ENCODE measurements at regions not wholly inside any gene's neighbourhood (a gene's known extent, or its start where the extent isn't known, plus 50 kb on each side); places are given as distances from the start of the nearest gene placed in this dataset.
"Not testable (repeated sequence)": the region's sequence is repeated elsewhere in the genome, so short reads cannot be mapped to it uniquely, and the experiment has no call there.

GRCh38 chr2:2791031-2791430 lies 460.0 kb upstream of the MYT1L start:
- Mint-ChIP-seq H3K4me3 (no peak overlapping the region), H3K4me1 (no peaks in the 10 kb centered on the region), H3K9me3 (no peaks in the 10 kb centered on the region), H3K27ac (ENCODE audit: low read depth) (no peak overlapping the region), H3K27me3 (peaks cover 16% of the 10 kb centered on the region), H3K36me3 (ENCODE audit: insufficient read depth) (no peaks in the 10 kb centered on the region)
- no peak for DNase-seq (ENCODE audit: low spot score in 2 of 2)
- no peak for ATAC-seq (replicated peaks; ENCODE audit: extremely low read depth, poor library complexity, severe bottlenecking)

GRCh38 chr2:2788076-2788475 lies 457.0 kb upstream of the MYT1L start:
- H3K27ac Mint-ChIP-seq (ENCODE audit: low read depth), result no peak overlapping the region
- no peaks in the 10 kb centered on the region for H3K36me3 Mint-ChIP-seq (ENCODE audit: insufficient read depth)
- peaks cover 7% of the 10 kb centered on the region for H3K27me3 Mint-ChIP-seq
- peaks cover 6% of the 10 kb centered on the region for H3K9me3 Mint-ChIP-seq
- no peaks in the 10 kb centered on the region for H3K4me1 Mint-ChIP-seq
- no peak for DNase-seq (ENCODE audit: low spot score in 2 of 2)
- no peak overlapping the region for H3K4me3 Mint-ChIP-seq
- ATAC-seq (replicated peaks; ENCODE audit: extremely low read depth, poor library complexity, severe bottlenecking), result no peak

GRCh38 chr2:2787301-2787907 lies 456.3 kb upstream of the MYT1L start:
- Mint-ChIP-seq H3K36me3 (ENCODE audit: insufficient read depth) (no peaks in the 10 kb centered on the region), H3K9me3 (peaks cover 6% of the 10 kb centered on the region), H3K4me3 (no peak overlapping the region), H3K27me3 (peaks cover 5% of the 10 kb centered on the region), H3K27ac (ENCODE audit: low read depth) (no peak overlapping the region), H3K4me1 (no peaks in the 10 kb centered on the region)
- ATAC-seq (replicated peaks; ENCODE audit: extremely low read depth, poor library complexity, severe bottlenecking) (no peak), DNase-seq (ENCODE audit: low spot score in 2 of 2) (no peak)

GRCh38 chr2:2782007-2782406 lies 450.9 kb upstream of the MYT1L start:
- H3K4me3 Mint-ChIP-seq, result no peak overlapping the region
- ATAC-seq (replicated peaks; ENCODE audit: extremely low read depth, poor library complexity, severe bottlenecking) (no peak), DNase-seq (ENCODE audit: low spot score in 2 of 2) (no peak)
- H3K27ac Mint-ChIP-seq (ENCODE audit: low read depth), result no peak overlapping the region
- no peaks in the 10 kb centered on the region for H3K36me3 Mint-ChIP-seq (ENCODE audit: insufficient read depth)
- no peaks in the 10 kb centered on the region for H3K27me3 Mint-ChIP-seq
- no peaks in the 10 kb centered on the region for H3K4me1 Mint-ChIP-seq
- H3K9me3 Mint-ChIP-seq, result peaks cover 27% of the 10 kb centered on the region

GRCh38 chr2:2779727-2780126 lies 448.7 kb upstream of the MYT1L start:
- DNase-seq (ENCODE audit: low spot score in 2 of 2) (no peak), ATAC-seq (replicated peaks; ENCODE audit: extremely low read depth, poor library complexity, severe bottlenecking) (no peak)
- no peaks in the 10 kb centered on the region for H3K27me3 Mint-ChIP-seq
- H3K4me1 Mint-ChIP-seq, result no peaks in the 10 kb centered on the region
- no peak overlapping the region for H3K27ac Mint-ChIP-seq (ENCODE audit: low read depth)
- H3K36me3 Mint-ChIP-seq (ENCODE audit: insufficient read depth), result no peaks in the 10 kb centered on the region
- H3K9me3 Mint-ChIP-seq, result peaks cover 32% of the 10 kb centered on the region
- no peak overlapping the region for H3K4me3 Mint-ChIP-seq

GRCh38 chr2:2777876-2778275 lies 446.8 kb upstream of the MYT1L start:
- H3K27ac Mint-ChIP-seq (ENCODE audit: low read depth), result no peak overlapping the region
- no peaks in the 10 kb centered on the region for H3K4me1 Mint-ChIP-seq
- H3K9me3 Mint-ChIP-seq, result peaks cover 26% of the 10 kb centered on the region
- no peak for DNase-seq (ENCODE audit: low spot score in 2 of 2)
- no peaks in the 10 kb centered on the region for H3K27me3 Mint-ChIP-seq
- H3K4me3 Mint-ChIP-seq, result no peak overlapping the region
- H3K36me3 Mint-ChIP-seq (ENCODE audit: insufficient read depth), result no peaks in the 10 kb centered on the region
- ATAC-seq (replicated peaks; ENCODE audit: extremely low read depth, poor library complexity, severe bottlenecking), result no peak

GRCh38 chr2:2777213-2777612 lies 446.1 kb upstream of the MYT1L start:
- DNase-seq (ENCODE audit: low spot score in 2 of 2) (no peak), ATAC-seq (replicated peaks; ENCODE audit: extremely low read depth, poor library complexity, severe bottlenecking) (no peak)
- Mint-ChIP-seq H3K36me3 (ENCODE audit: insufficient read depth) (no peaks in the 10 kb centered on the region), H3K4me3 (no peak overlapping the region), H3K27ac (ENCODE audit: low read depth) (no peak overlapping the region), H3K9me3 (peaks cover 26% of the 10 kb centered on the region), H3K4me1 (no peaks in the 10 kb centered on the region), H3K27me3 (no peaks in the 10 kb centered on the region)

- Mint-ChIP-seq H3K9me3 (peaks cover 12% of the 10 kb centered on the region), H3K27me3 (no peaks in the 10 kb centered on the region), H3K27ac (ENCODE audit: low read depth) (no peak overlapping the region), H3K4me3 (no peak overlapping the region), H3K4me1 (no peaks in the 10 kb centered on the region), H3K36me3 (ENCODE audit: insufficient read depth) (no peaks in the 10 kb centered on the region)
- ATAC-seq (replicated peaks; ENCODE audit: extremely low read depth, poor library complexity, severe bottlenecking) (no peak), DNase-seq (ENCODE audit: low spot score in 2 of 2) (no peak)
Measured at GRCh38 chr2:2775018-2775417, 443.9 kb upstream of the MYT1L start.

- Mint-ChIP-seq H3K36me3 (ENCODE audit: insufficient read depth) (no peaks in the 10 kb centered on the region), H3K4me3 (no peak overlapping the region), H3K27me3 (no peaks in the 10 kb centered on the region), H3K4me1 (no peaks in the 10 kb centered on the region), H3K27ac (ENCODE audit: low read depth) (no peak overlapping the region), H3K9me3 (peaks cover 5% of the 10 kb centered on the region)
- DNase-seq (ENCODE audit: low spot score in 2 of 2) (no peak), ATAC-seq (replicated peaks; ENCODE audit: extremely low read depth, poor library complexity, severe bottlenecking) (no peak)
Measured at GRCh38 chr2:2773692-2774091, 442.6 kb upstream of the MYT1L start.

- H3K27ac Mint-ChIP-seq (ENCODE audit: low read depth); H3K9me3 Mint-ChIP-seq; H3K36me3 Mint-ChIP-seq (ENCODE audit: insufficient read depth); H3K27me3 Mint-ChIP-seq; ATAC-seq (replicated peaks; ENCODE audit: extremely low read depth, poor library complexity, severe bottlenecking); H3K4me1 Mint-ChIP-seq; DNase-seq (ENCODE audit: low spot score in 2 of 2); H3K4me3 Mint-ChIP-seq: not testable (repeated sequence)
Measured at GRCh38 chr2:2773080-2773479, 442.0 kb upstream of the MYT1L start.

- ATAC-seq (replicated peaks; ENCODE audit: extremely low read depth, poor library complexity, severe bottlenecking) (no peak), DNase-seq (ENCODE audit: low spot score in 2 of 2) (no peak)
- Mint-ChIP-seq H3K27me3 (no peaks in the 10 kb centered on the region), H3K4me1 (no peaks in the 10 kb centered on the region), H3K27ac (ENCODE audit: low read depth) (no peak overlapping the region), H3K36me3 (ENCODE audit: insufficient read depth) (no peaks in the 10 kb centered on the region), H3K9me3 (peaks cover 5% of the 10 kb centered on the region), H3K4me3 (no peak overlapping the region)
Measured at GRCh38 chr2:2771721-2772411, 440.8 kb upstream of the MYT1L start.

GRCh38 chr2:2769481-2770431 lies 438.7 kb upstream of the MYT1L start:
- ATAC-seq (replicated peaks; ENCODE audit: extremely low read depth, poor library complexity, severe bottlenecking), result no peak
- H3K9me3 Mint-ChIP-seq, result no peaks in the 10 kb centered on the region
- no peaks in the 10 kb centered on the region for H3K27me3 Mint-ChIP-seq
- no peaks in the 10 kb centered on the region for H3K36me3 Mint-ChIP-seq (ENCODE audit: insufficient read depth)
- DNase-seq (ENCODE audit: low spot score in 2 of 2), result no peak
- H3K4me3 Mint-ChIP-seq, result no peak overlapping the region
- H3K4me1 Mint-ChIP-seq, result no peaks in the 10 kb centered on the region
- no peak overlapping the region for H3K27ac Mint-ChIP-seq (ENCODE audit: low read depth)

GRCh38 chr2:2768476-2768875 lies 437.4 kb upstream of the MYT1L start:
- H3K9me3 Mint-ChIP-seq, result no peaks in the 10 kb centered on the region
- no peaks in the 10 kb centered on the region for H3K36me3 Mint-ChIP-seq (ENCODE audit: insufficient read depth)
- no peak overlapping the region for H3K4me3 Mint-ChIP-seq
- H3K27ac Mint-ChIP-seq (ENCODE audit: low read depth), result no peak overlapping the region
- H3K4me1 Mint-ChIP-seq, result no peaks in the 10 kb centered on the region
- DNase-seq (ENCODE audit: low spot score in 2 of 2) (no peak), ATAC-seq (replicated peaks; ENCODE audit: extremely low read depth, poor library complexity, severe bottlenecking) (no peak)
- no peaks in the 10 kb centered on the region for H3K27me3 Mint-ChIP-seq
